ENCODE measurements at regions not wholly inside any gene's neighbourhood (a gene's known extent, or its start where the extent isn't known, plus 50 kb on each side); places are given as distances from the start of the nearest gene placed in this dataset.

- Histone ChIP-seq H3K4me3 (ENCODE audit: low read depth, low read length) (no peak overlapping the region), H3K9me3 (ENCODE audit: control insufficient read depth, insufficient read depth, low read depth, low read length) (no peaks in the 10 kb centered on the region), H3K4me1 (ENCODE audit: control insufficient read depth, insufficient read depth, low read length) (no peaks in the 10 kb centered on the region), H3K27ac (ENCODE audit: extremely low read depth, low read depth, low read length) (no peak overlapping the region), H3K36me3 (ENCODE audit: control insufficient read depth in 2 of 2, insufficient read depth in 1 of 2, low read length in 2 of 2) (no peaks in the 10 kb centered on the region)
- ChIA-PET POLR2A (no interaction called here), CTCF (interaction anchor here (0.6 to 3.1 kb wide), 3 partner anchors 550 to 619 kb away, joined by 3 to 34 read pairs (median 20); partner anchors contain the start of gene ICE1)
- TF ChIP-seq ZNF175 (tag by site-specific recombination; IDR thresholded peaks at IDR 0.05) = no peak
- no peak for TF ChIP-seq ZNF449 (tag by site-specific recombination; IDR thresholded peaks at IDR 0.05)
- no peak for TF ChIP-seq ZNF112 (tag by site-specific recombination; IDR thresholded peaks at IDR 0.05)
- TF ChIP-seq, protein P1, sequence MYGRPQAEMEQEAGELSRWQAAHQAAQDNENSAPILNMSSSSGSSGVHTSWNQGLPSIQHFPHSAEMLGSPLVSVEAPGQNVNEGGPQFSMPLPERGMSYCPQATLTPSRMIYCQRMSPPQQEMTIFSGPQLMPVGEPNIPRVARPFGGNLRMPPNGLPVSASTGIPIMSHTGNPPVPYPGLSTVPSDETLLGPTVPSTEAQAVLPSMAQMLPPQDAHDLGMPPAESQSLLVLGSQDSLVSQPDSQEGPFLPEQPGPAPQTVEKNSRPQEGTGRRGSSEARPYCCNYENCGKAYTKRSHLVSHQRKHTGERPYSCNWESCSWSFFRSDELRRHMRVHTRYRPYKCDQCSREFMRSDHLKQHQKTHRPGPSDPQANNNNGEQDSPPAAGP (tag by site-specific recombination; IDR thresholded peaks at IDR 0.05) = no peak
- TF ChIP-seq, protein P2, sequence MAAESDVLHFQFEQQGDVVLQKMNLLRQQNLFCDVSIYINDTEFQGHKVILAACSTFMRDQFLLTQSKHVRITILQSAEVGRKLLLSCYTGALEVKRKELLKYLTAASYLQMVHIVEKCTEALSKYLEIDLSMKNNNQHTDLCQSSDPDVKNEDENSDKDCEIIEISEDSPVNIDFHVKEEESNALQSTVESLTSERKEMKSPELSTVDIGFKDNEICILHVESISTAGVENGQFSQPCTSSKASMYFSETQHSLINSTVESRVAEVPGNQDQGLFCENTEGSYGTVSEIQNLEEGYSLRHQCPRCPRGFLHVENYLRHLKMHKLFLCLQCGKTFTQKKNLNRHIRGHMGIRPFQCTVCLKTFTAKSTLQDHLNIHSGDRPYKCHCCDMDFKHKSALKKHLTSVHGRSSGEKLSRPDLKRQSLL (tag by site-specific recombination; IDR thresholded peaks at IDR 0.05) = no peak
- no peak for TF ChIP-seq ZBTB44 (tag by site-specific recombination; IDR thresholded peaks at IDR 0.05)
- TF ChIP-seq MEIS1 (CRISPR knock-in tag; IDR thresholded peaks at IDR 0.05; ENCODE audit: borderline replicate concordance) = no peak
- TF ChIP-seq INSM2 (tag by site-specific recombination; IDR thresholded peaks at IDR 0.05) = no peak
- TF ChIP-seq ZNF777 (tag by site-specific recombination; IDR thresholded peaks at IDR 0.05; ENCODE audit: borderline replicate concordance) = no peak
- TF ChIP-seq ZBTB49 (tag by site-specific recombination; IDR thresholded peaks at IDR 0.05; ENCODE audit: low read depth) = no peak
- TF ChIP-seq, protein P3, sequence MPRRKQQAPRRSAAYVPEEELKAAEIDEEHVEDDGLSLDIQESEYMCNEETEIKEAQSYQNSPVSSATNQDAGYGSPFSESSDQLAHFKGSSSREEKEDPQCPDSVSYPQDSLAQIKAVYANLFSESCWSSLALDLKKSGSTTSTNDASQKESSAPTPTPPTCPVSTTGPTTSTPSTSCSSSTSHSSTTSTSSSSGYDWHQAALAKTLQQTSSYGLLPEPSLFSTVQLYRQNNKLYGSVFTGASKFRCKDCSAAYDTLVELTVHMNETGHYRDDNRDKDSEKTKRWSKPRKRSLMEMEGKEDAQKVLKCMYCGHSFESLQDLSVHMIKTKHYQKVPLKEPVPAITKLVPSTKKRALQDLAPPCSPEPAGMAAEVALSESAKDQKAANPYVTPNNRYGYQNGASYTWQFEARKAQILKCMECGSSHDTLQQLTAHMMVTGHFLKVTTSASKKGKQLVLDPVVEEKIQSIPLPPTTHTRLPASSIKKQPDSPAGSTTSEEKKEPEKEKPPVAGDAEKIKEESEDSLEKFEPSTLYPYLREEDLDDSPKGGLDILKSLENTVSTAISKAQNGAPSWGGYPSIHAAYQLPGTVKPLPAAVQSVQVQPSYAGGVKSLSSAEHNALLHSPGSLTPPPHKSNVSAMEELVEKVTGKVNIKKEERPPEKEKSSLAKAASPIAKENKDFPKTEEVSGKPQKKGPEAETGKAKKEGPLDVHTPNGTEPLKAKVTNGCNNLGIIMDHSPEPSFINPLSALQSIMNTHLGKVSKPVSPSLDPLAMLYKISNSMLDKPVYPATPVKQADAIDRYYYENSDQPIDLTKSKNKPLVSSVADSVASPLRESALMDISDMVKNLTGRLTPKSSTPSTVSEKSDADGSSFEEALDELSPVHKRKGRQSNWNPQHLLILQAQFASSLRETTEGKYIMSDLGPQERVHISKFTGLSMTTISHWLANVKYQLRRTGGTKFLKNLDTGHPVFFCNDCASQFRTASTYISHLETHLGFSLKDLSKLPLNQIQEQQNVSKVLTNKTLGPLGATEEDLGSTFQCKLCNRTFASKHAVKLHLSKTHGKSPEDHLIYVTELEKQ (tag by site-specific recombination; IDR thresholded peaks at IDR 0.05; ENCODE audit: borderline replicate concordance) = no peak
- TF ChIP-seq ZNF266 (tag by site-specific recombination; IDR thresholded peaks at IDR 0.05; ENCODE audit: low read depth) = no peak
- TF ChIP-seq, protein P4, sequence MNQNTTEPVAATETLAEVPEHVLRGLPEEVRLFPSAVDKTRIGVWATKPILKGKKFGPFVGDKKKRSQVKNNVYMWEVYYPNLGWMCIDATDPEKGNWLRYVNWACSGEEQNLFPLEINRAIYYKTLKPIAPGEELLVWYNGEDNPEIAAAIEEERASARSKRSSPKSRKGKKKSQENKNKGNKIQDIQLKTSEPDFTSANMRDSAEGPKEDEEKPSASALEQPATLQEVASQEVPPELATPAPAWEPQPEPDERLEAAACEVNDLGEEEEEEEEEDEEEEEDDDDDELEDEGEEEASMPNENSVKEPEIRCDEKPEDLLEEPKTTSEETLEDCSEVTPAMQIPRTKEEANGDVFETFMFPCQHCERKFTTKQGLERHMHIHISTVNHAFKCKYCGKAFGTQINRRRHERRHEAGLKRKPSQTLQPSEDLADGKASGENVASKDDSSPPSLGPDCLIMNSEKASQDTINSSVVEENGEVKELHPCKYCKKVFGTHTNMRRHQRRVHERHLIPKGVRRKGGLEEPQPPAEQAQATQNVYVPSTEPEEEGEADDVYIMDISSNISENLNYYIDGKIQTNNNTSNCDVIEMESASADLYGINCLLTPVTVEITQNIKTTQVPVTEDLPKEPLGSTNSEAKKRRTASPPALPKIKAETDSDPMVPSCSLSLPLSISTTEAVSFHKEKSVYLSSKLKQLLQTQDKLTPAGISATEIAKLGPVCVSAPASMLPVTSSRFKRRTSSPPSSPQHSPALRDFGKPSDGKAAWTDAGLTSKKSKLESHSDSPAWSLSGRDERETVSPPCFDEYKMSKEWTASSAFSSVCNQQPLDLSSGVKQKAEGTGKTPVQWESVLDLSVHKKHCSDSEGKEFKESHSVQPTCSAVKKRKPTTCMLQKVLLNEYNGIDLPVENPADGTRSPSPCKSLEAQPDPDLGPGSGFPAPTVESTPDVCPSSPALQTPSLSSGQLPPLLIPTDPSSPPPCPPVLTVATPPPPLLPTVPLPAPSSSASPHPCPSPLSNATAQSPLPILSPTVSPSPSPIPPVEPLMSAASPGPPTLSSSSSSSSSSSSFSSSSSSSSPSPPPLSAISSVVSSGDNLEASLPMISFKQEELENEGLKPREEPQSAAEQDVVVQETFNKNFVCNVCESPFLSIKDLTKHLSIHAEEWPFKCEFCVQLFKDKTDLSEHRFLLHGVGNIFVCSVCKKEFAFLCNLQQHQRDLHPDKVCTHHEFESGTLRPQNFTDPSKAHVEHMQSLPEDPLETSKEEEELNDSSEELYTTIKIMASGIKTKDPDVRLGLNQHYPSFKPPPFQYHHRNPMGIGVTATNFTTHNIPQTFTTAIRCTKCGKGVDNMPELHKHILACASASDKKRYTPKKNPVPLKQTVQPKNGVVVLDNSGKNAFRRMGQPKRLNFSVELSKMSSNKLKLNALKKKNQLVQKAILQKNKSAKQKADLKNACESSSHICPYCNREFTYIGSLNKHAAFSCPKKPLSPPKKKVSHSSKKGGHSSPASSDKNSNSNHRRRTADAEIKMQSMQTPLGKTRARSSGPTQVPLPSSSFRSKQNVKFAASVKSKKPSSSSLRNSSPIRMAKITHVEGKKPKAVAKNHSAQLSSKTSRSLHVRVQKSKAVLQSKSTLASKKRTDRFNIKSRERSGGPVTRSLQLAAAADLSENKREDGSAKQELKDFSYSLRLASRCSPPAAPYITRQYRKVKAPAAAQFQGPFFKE (tag by site-specific recombination; IDR thresholded peaks at IDR 0.05; ENCODE audit: borderline replicate concordance) = no peak
- TF ChIP-seq ZNF155 (tag by site-specific recombination; IDR thresholded peaks at IDR 0.05) = no peak
- TF ChIP-seq ZBTB20 (tag by site-specific recombination; IDR thresholded peaks at IDR 0.05) = no peak
- TF ChIP-seq, protein P5, sequence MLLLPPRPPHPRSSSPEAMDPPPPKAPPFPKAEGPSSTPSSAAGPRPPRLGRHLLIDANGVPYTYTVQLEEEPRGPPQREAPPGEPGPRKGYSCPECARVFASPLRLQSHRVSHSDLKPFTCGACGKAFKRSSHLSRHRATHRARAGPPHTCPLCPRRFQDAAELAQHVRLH (tag by site-specific recombination; IDR thresholded peaks at IDR 0.05) = no peak
- no peak for TF ChIP-seq PRDM1 (tag by site-specific recombination; IDR thresholded peaks at IDR 0.05)
Observed at GRCh38 chr5:4866817-4867216, 273.3 kb upstream of the ADAMTS16 start.
